GM12878 (cell line): ENCODE measurements at regions not wholly inside any gene's neighbourhood (a gene's known extent, or its start where the extent isn't known, plus 50 kb on each side); places are given as distances from the start of the nearest gene placed in this dataset.

Experiments
- ATF7 ChIP-seq: fragments of 450-650 bp; IDR thresholded peaks from 2 replicates; pipeline ENCODE4 v1.6.1; 2016; ENCODE audit warnings: low read depth, mild to moderate bottlenecking
- BCL11A ChIP-seq: IDR thresholded peaks from 2 replicates; pipeline ENCODE4 v1.6.1; 2011; ENCODE audit warnings: low read depth, low read length
- BCLAF1 ChIP-seq: fragments of 450-650 bp; IDR thresholded peaks from 2 replicates; pipeline ENCODE4 v1.6.1; 2017; ENCODE audit warnings: antibody characterized with exemption, mild to moderate bottlenecking, moderate library complexity
- E4F1 ChIP-seq: fragments of 450-650 bp; IDR thresholded peaks from 2 replicates; pipeline ENCODE4 v1.6.1; 2018; ENCODE audit warnings: borderline replicate concordance, mild to moderate bottlenecking; ENCODE audit not compliant: partially characterized antibody
- PKNOX1 ChIP-seq: fragments of 450-650 bp; IDR thresholded peaks from 2 replicates; pipeline ENCODE4 v1.6.1; 2016; ENCODE audit warnings: mild to moderate bottlenecking
- PML ChIP-seq: IDR thresholded peaks from 2 replicates; pipeline ENCODE4 v1.6.1; 2012; ENCODE audit warnings: low read length, inconsistent platforms
- RUNX3 ChIP-seq: IDR thresholded peaks from 2 replicates; pipeline ENCODE4 v1.6.1; 2012; ENCODE audit warnings: low read length, inconsistent platforms

GRCh38 chr22:23453277-23453676 lies 126.8 kb downstream of the IGLL1 start (continued):
- TF ChIP-seq E4F1 (no peak), PML (no peak), PKNOX1 (no peak), BCLAF1 (no peak), RUNX3 (no peak), BCL11A (no peak), ATF7 (no peak)
